ENCODE measurements at regions not wholly inside any gene's neighbourhood (a gene's known extent, or its start where the extent isn't known, plus 50 kb on each side); places are given as distances from the start of the nearest gene placed in this dataset.

GRCh38 chr1:193974286-193974798 is 787.9 kb upstream of the B3GALT2 start:
- DNase-seq (ENCODE audit: low read depth in 1 of 2, low spot score in 1 of 2), result no peak

- no peak for DNase-seq (ENCODE audit: low read depth in 1 of 2, low spot score in 1 of 2)
These were observed 787.0 kb upstream of the B3GALT2 start for GRCh38 chr1:193973428-193973827.

GRCh38 chr1:193971595-193971994 is 785.2 kb upstream of the B3GALT2 start:
- no peak for DNase-seq (ENCODE audit: low read depth in 1 of 2, low spot score in 1 of 2)

DNA sequence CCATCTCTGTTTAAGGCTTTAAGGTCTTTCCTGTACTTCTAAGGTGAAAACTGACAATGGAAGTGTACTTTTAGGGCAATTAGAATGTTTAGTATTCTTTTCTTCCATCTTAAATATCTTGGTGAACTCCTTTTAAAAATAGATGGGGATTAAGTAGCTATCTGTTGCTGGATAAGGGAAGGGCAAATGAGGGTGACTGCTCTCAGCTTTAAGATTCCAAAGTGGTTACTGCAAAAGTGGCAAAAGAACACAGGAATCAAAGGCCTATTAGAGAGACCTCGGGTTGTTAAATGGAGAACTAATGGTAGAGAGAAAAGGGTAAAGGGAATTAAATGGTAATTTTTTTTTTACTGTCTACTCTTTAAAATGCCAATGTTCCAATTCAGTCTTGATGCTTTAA is 774.1 kb upstream of the B3GALT2 start:
- DNase-seq (ENCODE audit: low read depth in 1 of 2, low spot score in 1 of 2), result no peak

DNA sequence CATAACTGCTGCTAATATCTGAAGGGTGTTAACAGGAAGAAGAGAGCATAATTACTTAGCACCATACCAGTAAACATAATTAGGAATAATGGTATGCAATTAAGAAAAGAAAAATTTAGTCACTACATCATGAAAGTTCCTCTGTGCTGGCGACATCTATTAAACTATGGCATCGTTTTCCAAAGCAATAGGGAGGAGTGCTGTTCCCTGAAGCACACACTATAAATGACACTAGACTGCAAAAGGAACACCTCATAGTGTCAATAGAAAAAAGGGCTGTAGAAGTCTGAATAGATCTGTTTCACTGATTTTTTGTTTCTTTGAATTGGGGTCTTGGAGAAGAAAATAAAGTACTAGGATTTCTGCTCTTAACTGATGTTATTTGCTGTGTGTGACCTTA is 773.6 kb upstream of the B3GALT2 start:
- no peak for DNase-seq (ENCODE audit: low read depth in 1 of 2, low spot score in 1 of 2)

- DNase-seq (ENCODE audit: low read depth in 1 of 2, low spot score in 1 of 2), result no peak
These were observed 771.2 kb upstream of the B3GALT2 start for GRCh38 chr1:193957556-193958095.

- no peak for DNase-seq (ENCODE audit: low read depth in 1 of 2, low spot score in 1 of 2)
These were observed 766.5 kb upstream of the B3GALT2 start for GRCh38 chr1:193952778-193953374.

DNA sequence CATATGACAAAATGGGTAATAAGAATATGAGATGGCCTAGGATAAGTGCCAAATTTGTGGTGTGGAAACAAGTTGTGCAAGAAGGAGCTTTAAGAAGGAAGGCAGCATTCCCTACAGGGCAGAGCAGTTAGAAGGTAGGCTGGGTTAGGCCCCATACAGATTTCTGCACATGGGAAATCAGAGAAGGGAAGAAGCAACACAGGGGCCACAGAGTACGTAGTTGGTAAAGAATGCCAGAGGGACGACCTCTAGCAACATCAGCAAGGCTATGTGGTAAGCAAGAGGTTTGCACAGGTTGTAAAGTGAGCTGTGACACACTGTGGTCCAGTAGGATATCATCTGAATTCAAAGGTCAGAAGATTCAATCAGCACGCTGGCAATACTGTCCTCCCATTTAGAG is 765.6 kb upstream of the B3GALT2 start:
- DNase-seq (ENCODE audit: low read depth in 1 of 2, low spot score in 1 of 2), result no peak

- no peak for DNase-seq (ENCODE audit: low read depth in 1 of 2, low spot score in 1 of 2)
These were observed 758.0 kb upstream of the B3GALT2 start for GRCh38 chr1:193944454-193944853.

DNA sequence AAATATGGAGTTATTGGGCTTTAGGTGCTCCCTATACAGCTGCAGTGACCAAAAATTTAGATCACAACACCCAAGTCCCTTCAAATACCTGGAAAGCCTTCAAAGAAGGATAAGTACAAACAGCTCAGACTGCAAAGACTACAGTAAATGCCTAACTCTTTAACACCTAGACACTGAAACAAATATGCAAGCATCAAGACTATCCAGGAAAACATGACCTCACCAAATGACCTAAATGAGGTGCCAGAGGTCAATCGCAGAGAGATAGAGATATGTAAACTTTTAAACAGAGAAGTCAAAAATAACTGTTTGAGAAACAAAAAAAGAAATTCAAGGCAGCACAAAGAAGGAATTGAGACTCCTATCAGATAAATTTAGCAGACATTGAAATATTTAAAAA is 753.8 kb upstream of the B3GALT2 start:
- DNase-seq (ENCODE audit: low read depth in 1 of 2, low spot score in 1 of 2), result no peak

GRCh38 chr1:193939585-193939984 is 753.2 kb upstream of the B3GALT2 start:
- DNase-seq (ENCODE audit: low read depth in 1 of 2, low spot score in 1 of 2), result no peak

GRCh38 chr1:193937308-193937707 is 750.9 kb upstream of the B3GALT2 start:
- DNase-seq (ENCODE audit: low read depth in 1 of 2, low spot score in 1 of 2), result no peak

- no peak for DNase-seq (ENCODE audit: low read depth in 1 of 2, low spot score in 1 of 2)
These were observed 746.6 kb upstream of the B3GALT2 start for GRCh38 chr1:193932979-193933378.

DNA sequence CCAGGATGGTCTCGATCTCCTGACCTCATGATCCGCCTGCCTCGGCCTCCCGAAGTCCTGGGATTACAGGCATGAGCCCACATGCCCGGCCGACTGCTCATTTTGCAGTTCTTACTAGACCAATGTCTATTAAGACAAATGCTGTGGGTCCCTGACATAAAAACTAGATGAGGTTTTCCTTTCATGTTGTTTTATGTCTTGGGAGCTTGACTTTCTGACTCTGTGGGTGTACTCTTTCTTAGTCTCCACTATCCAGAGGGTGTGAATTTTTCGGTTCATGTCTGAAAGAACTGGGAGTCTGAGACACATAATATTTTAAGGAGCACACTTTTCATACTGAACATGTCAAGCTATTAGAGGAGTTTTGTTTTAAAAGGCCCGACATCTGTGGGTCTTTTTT is 744.9 kb upstream of the B3GALT2 start:
- no peak for DNase-seq (ENCODE audit: low read depth in 1 of 2, low spot score in 1 of 2)

GRCh38 chr1:193929374-193930033 is 743.1 kb upstream of the B3GALT2 start:
- no peak for DNase-seq (ENCODE audit: low read depth in 1 of 2, low spot score in 1 of 2)

DNA sequence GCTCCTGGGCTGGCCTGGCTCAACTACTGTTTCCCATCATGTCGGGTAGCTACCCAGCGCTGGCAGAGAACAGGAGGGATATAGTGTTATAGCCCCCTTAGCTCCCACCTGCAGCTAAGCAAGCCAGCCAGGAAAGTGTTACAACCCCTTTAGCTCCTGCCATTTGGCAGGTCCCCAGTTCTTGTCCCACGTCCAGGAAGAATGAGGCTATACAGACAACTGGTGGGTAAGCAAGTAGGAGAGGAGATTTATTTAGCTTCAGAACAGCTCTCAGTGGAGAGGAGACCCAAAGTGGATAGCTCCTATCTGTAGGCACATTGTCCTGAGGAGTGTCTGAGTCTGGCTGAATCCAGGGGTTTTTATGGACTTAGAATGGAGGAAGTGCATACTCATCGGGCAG is 741.1 kb upstream of the B3GALT2 start:
- no peak for DNase-seq (ENCODE audit: low read depth in 1 of 2, low spot score in 1 of 2)

DNA sequence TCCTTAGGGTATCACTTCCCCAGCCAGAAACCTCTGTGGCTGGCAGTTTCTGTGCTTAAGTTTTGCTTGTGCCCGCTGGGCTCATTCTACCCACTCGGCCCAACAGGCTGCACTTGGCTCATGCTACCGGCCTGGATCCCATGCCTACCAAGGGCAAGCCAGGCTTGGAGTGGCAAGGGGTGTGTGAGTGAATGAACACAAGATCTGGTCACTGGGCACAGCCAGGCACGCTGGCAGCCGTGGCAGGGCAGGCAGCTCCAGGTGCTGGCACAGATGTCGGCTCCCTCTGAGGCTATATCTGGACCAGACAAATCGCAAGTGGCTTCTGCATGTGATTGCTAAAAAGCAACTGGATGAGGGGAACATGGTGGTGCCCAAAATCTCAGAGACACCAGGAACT is 740.5 kb upstream of the B3GALT2 start:
- no peak for DNase-seq (ENCODE audit: low read depth in 1 of 2, low spot score in 1 of 2)

GRCh38 chr1:193919827-193920226 is 733.4 kb upstream of the B3GALT2 start:
- no peak for DNase-seq (ENCODE audit: low read depth in 1 of 2, low spot score in 1 of 2)

DNA sequence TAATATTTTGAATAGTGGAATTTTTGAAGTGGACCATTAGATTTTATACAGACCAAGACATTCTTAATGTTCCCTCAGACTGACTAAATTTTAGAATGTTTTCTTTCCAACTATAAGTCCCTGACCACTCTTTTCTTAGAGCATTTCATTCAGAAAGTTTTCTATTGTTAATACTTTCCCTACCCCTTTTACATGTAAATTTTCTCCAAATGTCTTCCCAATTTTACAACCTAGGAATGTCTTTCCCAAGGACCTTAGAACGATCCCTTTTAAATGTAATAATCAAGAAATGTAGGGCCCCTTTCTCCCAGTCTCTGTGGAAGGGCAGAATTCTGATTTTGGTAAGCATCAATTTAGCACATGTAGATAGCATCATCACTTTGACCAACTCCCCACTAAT is 730.0 kb upstream of the B3GALT2 start:
- DNase-seq (ENCODE audit: low read depth in 1 of 2, low spot score in 1 of 2), result no peak

DNA sequence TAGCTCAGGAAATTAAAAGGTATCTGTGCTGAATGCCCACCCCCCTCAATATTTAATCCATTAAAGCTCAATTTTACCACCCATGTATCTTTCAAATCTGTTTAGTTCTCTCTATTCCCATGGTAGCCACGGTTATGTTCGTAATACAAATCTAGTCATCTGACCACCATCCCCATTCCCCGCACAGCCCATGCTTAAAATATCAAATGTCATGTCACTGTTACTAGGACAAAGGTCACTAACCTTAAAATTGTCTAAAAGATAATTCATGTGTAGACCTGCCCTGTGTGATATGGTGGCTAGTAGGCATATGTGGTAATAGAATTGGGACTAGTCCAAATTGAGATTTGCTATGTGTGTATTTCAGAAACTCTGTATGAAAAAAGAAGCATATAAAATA is 728.5 kb upstream of the B3GALT2 start:
- no peak for DNase-seq (ENCODE audit: low read depth in 1 of 2, low spot score in 1 of 2)

DNA sequence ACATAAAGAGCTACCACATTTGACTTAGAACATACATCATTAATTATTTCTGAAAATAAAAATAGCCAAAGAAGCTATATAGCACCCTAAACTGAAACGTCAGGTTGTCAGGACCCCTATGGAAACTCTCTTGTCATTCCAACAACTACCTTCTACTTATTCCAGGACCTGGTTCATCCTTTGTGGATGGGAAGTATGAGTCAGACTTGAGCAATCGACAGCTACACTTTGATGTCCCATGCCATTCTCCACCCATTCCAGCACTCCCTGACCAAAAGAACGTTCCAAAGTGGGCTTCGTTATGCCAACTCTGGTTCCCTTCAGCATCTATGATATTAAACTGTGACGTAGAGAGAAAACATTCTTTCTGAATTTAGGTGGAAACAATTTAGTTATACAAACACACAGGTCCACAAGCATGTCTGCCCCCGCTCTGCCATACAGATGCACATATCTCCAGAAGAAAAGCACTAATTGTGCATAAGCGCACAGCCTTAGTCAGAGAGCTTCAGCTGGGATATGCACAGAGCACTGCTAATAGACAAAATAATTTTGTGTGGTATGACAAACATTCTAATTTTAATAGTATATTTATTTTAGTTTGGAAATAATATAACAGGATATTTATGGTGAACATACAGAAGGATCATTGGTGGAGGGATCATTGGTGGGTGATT is 723.1 kb upstream of the B3GALT2 start:
- DNase-seq (ENCODE audit: low read depth in 1 of 2, low spot score in 1 of 2), result no peak
